ENCODE measurements at regions not wholly inside any gene's neighbourhood (a gene's known extent, or its start where the extent isn't known, plus 50 kb on each side); places are given as distances from the start of the nearest gene placed in this dataset.

- TF ChIP-seq, protein P1, sequence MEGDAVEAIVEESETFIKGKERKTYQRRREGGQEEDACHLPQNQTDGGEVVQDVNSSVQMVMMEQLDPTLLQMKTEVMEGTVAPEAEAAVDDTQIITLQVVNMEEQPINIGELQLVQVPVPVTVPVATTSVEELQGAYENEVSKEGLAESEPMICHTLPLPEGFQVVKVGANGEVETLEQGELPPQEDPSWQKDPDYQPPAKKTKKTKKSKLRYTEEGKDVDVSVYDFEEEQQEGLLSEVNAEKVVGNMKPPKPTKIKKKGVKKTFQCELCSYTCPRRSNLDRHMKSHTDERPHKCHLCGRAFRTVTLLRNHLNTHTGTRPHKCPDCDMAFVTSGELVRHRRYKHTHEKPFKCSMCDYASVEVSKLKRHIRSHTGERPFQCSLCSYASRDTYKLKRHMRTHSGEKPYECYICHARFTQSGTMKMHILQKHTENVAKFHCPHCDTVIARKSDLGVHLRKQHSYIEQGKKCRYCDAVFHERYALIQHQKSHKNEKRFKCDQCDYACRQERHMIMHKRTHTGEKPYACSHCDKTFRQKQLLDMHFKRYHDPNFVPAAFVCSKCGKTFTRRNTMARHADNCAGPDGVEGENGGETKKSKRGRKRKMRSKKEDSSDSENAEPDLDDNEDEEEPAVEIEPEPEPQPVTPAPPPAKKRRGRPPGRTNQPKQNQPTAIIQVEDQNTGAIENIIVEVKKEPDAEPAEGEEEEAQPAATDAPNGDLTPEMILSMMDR (conservative IDR thresholded peaks at IDR 0.05; ENCODE audit: low read depth, low read length), result no peak
- TF ChIP-seq EZH2phosphoT487 (IDR thresholded peaks at IDR 0.05; ENCODE audit: borderline replicate concordance, low read length) (no peak), EZH2 (IDR thresholded peaks at IDR 0.05; ENCODE audit: low read length, unreplicated experiment) (no peak)
Observed at GRCh38 chr21:39110431-39110830, 72.8 kb downstream of the PSMG1 start.
